ENCODE measurements at regions not wholly inside any gene's neighbourhood (a gene's known extent, or its start where the extent isn't known, plus 50 kb on each side); places are given as distances from the start of the nearest gene placed in this dataset.

DNA sequence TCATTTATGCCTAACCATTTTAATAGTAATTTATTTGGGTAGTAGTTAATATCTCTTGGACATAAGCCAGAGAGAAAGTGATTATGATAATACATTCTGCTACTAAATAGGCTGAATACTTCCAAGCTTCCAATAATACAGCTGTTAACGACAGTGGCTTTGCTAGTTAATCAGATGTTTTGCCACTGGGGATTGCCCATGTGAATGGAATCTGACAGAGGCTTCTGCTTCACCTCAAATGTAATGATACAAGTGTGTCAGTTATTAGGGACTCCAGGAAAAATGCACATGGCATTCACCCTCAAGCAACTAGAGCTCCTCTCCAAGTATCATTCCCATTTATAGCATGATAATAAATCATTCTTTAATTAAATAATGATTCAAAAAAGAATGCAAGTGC, 185.0 kb upstream of the TMEFF2 start:
- no peak for TF ChIP-seq POLR2AphosphoS5 (IDR thresholded peaks at IDR 0.05)
- TF ChIP-seq, protein P1, sequence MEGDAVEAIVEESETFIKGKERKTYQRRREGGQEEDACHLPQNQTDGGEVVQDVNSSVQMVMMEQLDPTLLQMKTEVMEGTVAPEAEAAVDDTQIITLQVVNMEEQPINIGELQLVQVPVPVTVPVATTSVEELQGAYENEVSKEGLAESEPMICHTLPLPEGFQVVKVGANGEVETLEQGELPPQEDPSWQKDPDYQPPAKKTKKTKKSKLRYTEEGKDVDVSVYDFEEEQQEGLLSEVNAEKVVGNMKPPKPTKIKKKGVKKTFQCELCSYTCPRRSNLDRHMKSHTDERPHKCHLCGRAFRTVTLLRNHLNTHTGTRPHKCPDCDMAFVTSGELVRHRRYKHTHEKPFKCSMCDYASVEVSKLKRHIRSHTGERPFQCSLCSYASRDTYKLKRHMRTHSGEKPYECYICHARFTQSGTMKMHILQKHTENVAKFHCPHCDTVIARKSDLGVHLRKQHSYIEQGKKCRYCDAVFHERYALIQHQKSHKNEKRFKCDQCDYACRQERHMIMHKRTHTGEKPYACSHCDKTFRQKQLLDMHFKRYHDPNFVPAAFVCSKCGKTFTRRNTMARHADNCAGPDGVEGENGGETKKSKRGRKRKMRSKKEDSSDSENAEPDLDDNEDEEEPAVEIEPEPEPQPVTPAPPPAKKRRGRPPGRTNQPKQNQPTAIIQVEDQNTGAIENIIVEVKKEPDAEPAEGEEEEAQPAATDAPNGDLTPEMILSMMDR (IDR thresholded peaks at IDR 0.05): no peak
- no peak for TF ChIP-seq POLR2A (IDR thresholded peaks at IDR 0.05)
- TF ChIP-seq EP300 (IDR thresholded peaks at IDR 0.05): no peak

Measured in suprapubic skin (tissue), 4 donors.